LNCAP (cell line): ENCODE measurements at regions not wholly inside any gene's neighbourhood (a gene's known extent, or its start where the extent isn't known, plus 50 kb on each side); places are given as distances from the start of the nearest gene placed in this dataset.

Experiments
- CTCF ChIP-seq: fragments of 450-650 bp; IDR thresholded peaks from 2 replicates; pipeline ENCODE4 v1.5.1; 2017; ENCODE audit warnings: mild to moderate bottlenecking

GRCh38 chr1:29563092-29563491, 326.8 kb downstream of the PTPRU start:
- TF ChIP-seq CTCF, result no peak

GRCh38 chr1:29559056-29559455, 322.7 kb downstream of the PTPRU start:
- TF ChIP-seq CTCF, result no peak

GRCh38 chr1:29557701-29558600, 321.6 kb downstream of the PTPRU start:
- no peak for TF ChIP-seq CTCF

GRCh38 chr1:29557066-29557465, 320.7 kb downstream of the PTPRU start:
- no peak for TF ChIP-seq CTCF

- no peak for TF ChIP-seq CTCF
Observed at GRCh38 chr1:29556657-29557056, 320.3 kb downstream of the PTPRU start.

- TF ChIP-seq CTCF, result no peak
Observed at GRCh38 chr1:29555043-29555620, 318.8 kb downstream of the PTPRU start.

- TF ChIP-seq CTCF, result no peak
Observed at GRCh38 chr1:29554208-29554778, 318.0 kb downstream of the PTPRU start.
